GM12878 (cell line): ENCODE measurements at regions not wholly inside any gene's neighbourhood (a gene's known extent, or its start where the extent isn't known, plus 50 kb on each side); places are given as distances from the start of the nearest gene placed in this dataset.

Source experiments
- ATAC-seq: fragments of 200-7000 bp; cut with Tn5 transposase; 3 replicates; pipeline ENCODE4 v1.9.1; 2020; ENCODE audit warnings: mild to moderate bottlenecking, moderate library complexity
- BruUV-seq: library from RNA; stranded (reverse); fragments of 400-500 nt; replicated peaks from 2 replicates; lab custom pipeline; 2021; lab: Mats Ljungman, UMichigan
- CTCF ChIA-PET: fragments of 300-600 bp; sonication (Branson Sonifier 250); formaldehyde crosslinking; extraction: SDS; loops from one replicate; lab custom pipeline; 2021; ENCODE audit warnings: inconsistent platforms; lab: Yijun Ruan, JAX
- POLR2A ChIA-PET: fragments of 350-600 bp; formaldehyde crosslinking; extraction: SDS; loops from one replicate; lab custom pipeline; 2021; ENCODE audit warnings: inconsistent platforms; lab: Charles Lee
- RAD21 ChIA-PET: fragments of 300-600 bp; sonication (Branson Sonifier 250); formaldehyde crosslinking; loops from one replicate; lab custom pipeline; 2023; ENCODE audit warnings: antibody characterized with exemption; ENCODE audit not compliant: unreplicated experiment; lab: Charles Lee
- SMC1A ChIA-PET: fragments of 300-600 bp; sonication (Branson Sonifier 250); formaldehyde crosslinking; loops from one replicate; lab custom pipeline; 2023; ENCODE audit not compliant: unreplicated experiment, uncharacterized antibody; lab: Charles Lee
- DNase-seq: peaks from one replicate; pipeline ENCODE4 v3.0.0-alpha.2; 2011; ENCODE audit warnings: low read depth, low spot score
- FAIRE-seq: peaks from 3 replicates; lab custom pipeline; 2011; peaks lifted over from hg19 to GRCh38; lab: Jason Lieb, UNC
- H2AFZ ChIP-seq: 2 replicates; pipeline ENCODE4 v1.6.0; 2011; ENCODE audit warnings: low read depth, low read length, control low read depth; ENCODE audit not compliant: control insufficient read depth
- H3K27ac ChIP-seq: 2 replicates; pipeline ENCODE4 v1.5.1; 2011; ENCODE audit warnings: control low read depth; ENCODE audit not compliant: control insufficient read depth, insufficient read depth
- H3K27me3 ChIP-seq, 2 experiments: replicated peaks in 1 of 2; 2 replicates each; pipeline versions ENCODE4 v1.6.0 to v1.6.1; 2011; ENCODE audit warnings: low read length in 1 of 2; ENCODE audit not compliant: control insufficient read depth in 2 of 2, insufficient read depth in 2 of 2
- H3K36me3 ChIP-seq, 2 experiments: 2 replicates each; pipeline ENCODE4 v1.5.1; 2011; ENCODE audit warnings: low read length in 1 of 2; ENCODE audit not compliant: control insufficient read depth in 2 of 2, insufficient read depth in 2 of 2
- H3K4me1 ChIP-seq: 2 replicates; pipeline ENCODE4 v1.6.1; 2011; ENCODE audit warnings: mild to moderate bottlenecking, low read length, moderate library complexity, mixed read lengths; ENCODE audit not compliant: control insufficient read depth, insufficient read depth
- H3K4me2 ChIP-seq: 2 replicates; pipeline ENCODE4 v1.6.0; 2011; ENCODE audit warnings: control low read depth; ENCODE audit not compliant: control insufficient read depth, insufficient read depth
- H3K4me3 ChIP-seq: fragments of 200-600 bp; sonication (generic); 2 replicates; pipeline ENCODE4 v1.5.1; 2016
- H3K79me2 ChIP-seq: 2 replicates; pipeline ENCODE4 v1.6.0; 2011; ENCODE audit warnings: low read length; ENCODE audit not compliant: control insufficient read depth, insufficient read depth
- H3K9ac ChIP-seq: 2 replicates; pipeline ENCODE4 v1.8.0; 2011; ENCODE audit warnings: low read length, control low read depth, mixed read lengths; ENCODE audit not compliant: control insufficient read depth, insufficient read depth
- H3K9me3 ChIP-seq: replicated peaks from 3 replicates; pipeline ENCODE4 v1.5.1; 2011; ENCODE audit warnings: mild to moderate bottlenecking, low read length; ENCODE audit not compliant: control insufficient read depth, insufficient read depth
- H4K20me1 ChIP-seq: 2 replicates; pipeline ENCODE4 v1.6.0; 2011; ENCODE audit not compliant: control insufficient read depth, insufficient read depth
- ASH2L ChIP-seq: fragments of 300-600, 200-600 bp; sonication (generic); IDR thresholded peaks from 2 replicates; pipeline ENCODE4 v1.6.1; 2017; ENCODE audit warnings: low read depth, mild to moderate bottlenecking, borderline replicate concordance
- ATF7 ChIP-seq: fragments of 450-650 bp; IDR thresholded peaks from 2 replicates; pipeline ENCODE4 v1.6.1; 2016; ENCODE audit warnings: low read depth, mild to moderate bottlenecking
- GABPA ChIP-seq: IDR thresholded peaks from 2 replicates; pipeline ENCODE4 v1.6.1; 2014; ENCODE audit warnings: antibody characterized with exemption, low read depth, mild to moderate bottlenecking, inconsistent platforms
- KDM1A ChIP-seq: fragments of 200-600 bp; sonication (generic); IDR thresholded peaks from 2 replicates; pipeline ENCODE4 v1.6.1; 2016; ENCODE audit warnings: borderline replicate concordance
- NFYA ChIP-seq: IDR thresholded peaks from 2 replicates; pipeline ENCODE4 v1.6.1; 2011; ENCODE audit warnings: low read depth, mild to moderate bottlenecking, low read length, improper control_type of control experiment, borderline replicate concordance
- NR2C1 ChIP-seq: fragments of 450-650 bp; IDR thresholded peaks from 2 replicates; pipeline ENCODE4 v1.6.1; 2017; ENCODE audit warnings: antibody characterized with exemption, mild to moderate bottlenecking, moderate library complexity
- NRF1 ChIP-seq: conservative IDR thresholded peaks from 2 replicates; pipeline ENCODE4 v1.6.1; 2011; ENCODE audit warnings: mild to moderate bottlenecking, low read depth, low read length, improper control_type of control experiment
- RB1 ChIP-seq: fragments of 450-650 bp; formaldehyde crosslinking; IDR thresholded peaks from 2 replicates; pipeline ENCODE4 v1.6.1; 2017; ENCODE audit warnings: mild to moderate bottlenecking, borderline replicate concordance
- SREBF1 ChIP-seq: IDR thresholded peaks from 2 replicates; pipeline ENCODE4 v1.6.1; 2012; ENCODE audit warnings: mild to moderate bottlenecking, low read length
- STAT3 ChIP-seq: IDR thresholded peaks from 2 replicates; pipeline ENCODE4 v1.6.1; 2011; ENCODE audit warnings: low read depth, low read length, improper control_type of control experiment
- TARDBP ChIP-seq: IDR thresholded peaks from 2 replicates; pipeline ENCODE4 v1.6.1; 2016; ENCODE audit warnings: borderline replicate concordance
- ZNF207 ChIP-seq: fragments of 450-650 bp; IDR thresholded peaks from 2 replicates; pipeline ENCODE4 v1.6.1; 2014; ENCODE audit warnings: antibody characterized with exemption, mild to moderate bottlenecking, borderline replicate concordance
- WGBS: methylation state at CpG from one replicate; pipeline ENCODE4 v1.1.6; 2016; ENCODE audit warnings: low lambda C conversion rate; ENCODE audit not compliant: insufficient replicate concordance, insufficient coverage; ENCODE audit errors: missing lambda C conversion rate; 5-methylcytosine and 5-hydroxymethylcytosine counted together
- in situ Hi-C: fragments of 300-500 bp; cut with MboI; formaldehyde crosslinking; loops from 9 replicates; pipeline ENCODE4 v1.14.3; 2018; ENCODE audit warnings: mixed read lengths
- intact Hi-C: fragments of 100-400 bp; cut with micrococcal nuclease; formaldehyde crosslinking; loops from one replicate; pipeline ENCODE4 v1.14.2; 2022; ENCODE audit not compliant: unreplicated experiment
- TF ChIP-seq, protein P1 (sequence below): IDR thresholded peaks from 2 replicates; pipeline ENCODE4 v1.6.1; 2011; ENCODE audit warnings: borderline replicate concordance, low read depth, mild to moderate bottlenecking, moderate library complexity, low read length; ENCODE audit not compliant: insufficient read depth, poor library complexity, severe bottlenecking
- TF ChIP-seq, protein P2 (sequence below): fragments of 450-650 bp; IDR thresholded peaks from 2 replicates; pipeline ENCODE4 v1.6.1; 2017; ENCODE audit warnings: mild to moderate bottlenecking
- TF ChIP-seq, protein P3 (sequence below): fragments of 450-650 bp; IDR thresholded peaks from 2 replicates; pipeline ENCODE4 v1.6.1; 2017; ENCODE audit warnings: mild to moderate bottlenecking, low read depth, inconsistent platforms; ENCODE audit not compliant: poor library complexity, severe bottlenecking
- TF ChIP-seq, protein P4 (sequence below): fragments of 150-350 bp; IDR thresholded peaks from 2 replicates; pipeline ENCODE4 v1.6.1; 2016; ENCODE audit warnings: low read depth, low read length

DNA sequence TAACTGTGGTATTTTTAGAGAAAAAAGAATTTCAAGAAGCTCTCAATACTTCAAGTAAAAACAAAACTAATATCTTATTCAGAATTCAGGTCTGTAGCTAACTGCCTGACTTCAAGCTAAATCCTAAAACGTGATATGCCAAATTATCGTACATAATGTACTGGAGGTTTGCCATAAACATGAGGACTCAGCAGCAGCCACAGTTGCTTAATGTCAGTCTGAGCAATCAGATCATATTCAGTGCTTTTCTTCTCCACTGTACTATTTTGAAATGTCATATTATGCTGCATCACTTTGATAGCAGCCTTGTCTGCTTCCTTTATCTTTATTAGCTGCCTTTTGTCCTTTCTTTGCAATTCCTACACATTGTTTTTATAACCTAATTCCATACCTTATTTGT is 265.1 kb upstream of the EDNRB start (continued):
- TF ChIP-seq, protein P1, sequence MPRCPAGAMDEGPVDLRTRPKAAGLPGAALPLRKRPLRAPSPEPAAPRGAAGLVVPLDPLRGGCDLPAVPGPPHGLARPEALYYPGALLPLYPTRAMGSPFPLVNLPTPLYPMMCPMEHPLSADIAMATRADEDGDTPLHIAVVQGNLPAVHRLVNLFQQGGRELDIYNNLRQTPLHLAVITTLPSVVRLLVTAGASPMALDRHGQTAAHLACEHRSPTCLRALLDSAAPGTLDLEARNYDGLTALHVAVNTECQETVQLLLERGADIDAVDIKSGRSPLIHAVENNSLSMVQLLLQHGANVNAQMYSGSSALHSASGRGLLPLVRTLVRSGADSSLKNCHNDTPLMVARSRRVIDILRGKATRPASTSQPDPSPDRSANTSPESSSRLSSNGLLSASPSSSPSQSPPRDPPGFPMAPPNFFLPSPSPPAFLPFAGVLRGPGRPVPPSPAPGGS: no peak
- no peak for TF ChIP-seq ZNF207
- no peak for TF ChIP-seq NR2C1
- no peak for TF ChIP-seq KDM1A

DNA sequence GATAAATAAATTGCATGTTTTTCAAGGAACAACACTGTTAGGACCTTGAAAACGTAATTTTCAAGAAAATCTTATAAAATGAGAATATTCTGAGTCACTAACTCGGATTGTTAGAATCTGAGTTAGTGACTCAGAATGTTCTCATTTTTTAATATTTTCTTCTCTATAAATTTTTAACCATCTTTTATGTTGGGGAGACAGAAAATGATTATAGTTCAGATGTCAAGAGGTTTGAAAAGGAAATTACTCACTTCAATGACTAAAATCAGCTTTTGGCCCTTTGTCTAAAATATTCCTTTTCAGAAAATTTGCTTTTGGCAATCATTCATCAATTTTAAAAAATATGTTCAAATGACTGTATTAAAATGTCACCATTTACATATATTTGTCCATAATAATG is 264.2 kb upstream of the EDNRB start:
- Histone ChIP-seq H3K79me2 (no peaks in the 10 kb centered on the region), H3K4me2 (no peak overlapping the region), H4K20me1 (no peaks in the 10 kb centered on the region), H3K9ac (no peak overlapping the region), H3K4me3 (no peak overlapping the region), H3K27ac (no peak overlapping the region), H2AFZ (no peak overlapping the region), H3K9me3 (peaks cover 2% of the 10 kb centered on the region; the same call in 2 of the 3 replicates), H3K27me3 (no peaks in the 10 kb centered on the region), H3K4me1 (no peaks in the 10 kb centered on the region), H3K36me3 (no peaks in the 10 kb centered on the region)
- CTCF ChIA-PET: no interaction called here
- POLR2A ChIA-PET: no interaction called here
- DNase-seq (no peak), ATAC-seq (no peak), FAIRE-seq (no peak)
- SMC1A ChIA-PET: no interaction called here
- no TSS peak for BruUV-seq
- 15% methylated on average over 2 of the region's 2 CpGs for WGBS
- in situ Hi-C loops (no loop called here), intact Hi-C loops (no loop called here)
- RAD21 ChIA-PET: no interaction called here
- TF ChIP-seq SREBF1: no peak
- TF ChIP-seq, protein P2, sequence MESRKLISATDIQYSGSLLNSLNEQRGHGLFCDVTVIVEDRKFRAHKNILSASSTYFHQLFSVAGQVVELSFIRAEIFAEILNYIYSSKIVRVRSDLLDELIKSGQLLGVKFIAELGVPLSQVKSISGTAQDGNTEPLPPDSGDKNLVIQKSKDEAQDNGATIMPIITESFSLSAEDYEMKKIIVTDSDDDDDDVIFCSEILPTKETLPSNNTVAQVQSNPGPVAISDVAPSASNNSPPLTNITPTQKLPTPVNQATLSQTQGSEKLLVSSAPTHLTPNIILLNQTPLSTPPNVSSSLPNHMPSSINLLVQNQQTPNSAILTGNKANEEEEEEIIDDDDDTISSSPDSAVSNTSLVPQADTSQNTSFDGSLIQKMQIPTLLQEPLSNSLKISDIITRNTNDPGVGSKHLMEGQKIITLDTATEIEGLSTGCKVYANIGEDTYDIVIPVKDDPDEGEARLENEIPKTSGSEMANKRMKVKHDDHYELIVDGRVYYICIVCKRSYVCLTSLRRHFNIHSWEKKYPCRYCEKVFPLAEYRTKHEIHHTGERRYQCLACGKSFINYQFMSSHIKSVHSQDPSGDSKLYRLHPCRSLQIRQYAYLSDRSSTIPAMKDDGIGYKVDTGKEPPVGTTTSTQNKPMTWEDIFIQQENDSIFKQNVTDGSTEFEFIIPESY: no peak
- no peak for TF ChIP-seq NFYA
- TF ChIP-seq, protein P3, sequence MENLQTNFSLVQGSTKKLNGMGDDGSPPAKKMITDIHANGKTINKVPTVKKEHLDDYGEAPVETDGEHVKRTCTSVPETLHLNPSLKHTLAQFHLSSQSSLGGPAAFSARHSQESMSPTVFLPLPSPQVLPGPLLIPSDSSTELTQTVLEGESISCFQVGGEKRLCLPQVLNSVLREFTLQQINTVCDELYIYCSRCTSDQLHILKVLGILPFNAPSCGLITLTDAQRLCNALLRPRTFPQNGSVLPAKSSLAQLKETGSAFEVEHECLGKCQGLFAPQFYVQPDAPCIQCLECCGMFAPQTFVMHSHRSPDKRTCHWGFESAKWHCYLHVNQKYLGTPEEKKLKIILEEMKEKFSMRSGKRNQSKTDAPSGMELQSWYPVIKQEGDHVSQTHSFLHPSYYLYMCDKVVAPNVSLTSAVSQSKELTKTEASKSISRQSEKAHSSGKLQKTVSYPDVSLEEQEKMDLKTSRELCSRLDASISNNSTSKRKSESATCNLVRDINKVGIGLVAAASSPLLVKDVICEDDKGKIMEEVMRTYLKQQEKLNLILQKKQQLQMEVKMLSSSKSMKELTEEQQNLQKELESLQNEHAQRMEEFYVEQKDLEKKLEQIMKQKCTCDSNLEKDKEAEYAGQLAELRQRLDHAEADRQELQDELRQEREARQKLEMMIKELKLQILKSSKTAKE: no peak
- no peak for TF ChIP-seq ATF7
- no peak for TF ChIP-seq RB1
- no peak for TF ChIP-seq TARDBP
- TF ChIP-seq, protein P4, sequence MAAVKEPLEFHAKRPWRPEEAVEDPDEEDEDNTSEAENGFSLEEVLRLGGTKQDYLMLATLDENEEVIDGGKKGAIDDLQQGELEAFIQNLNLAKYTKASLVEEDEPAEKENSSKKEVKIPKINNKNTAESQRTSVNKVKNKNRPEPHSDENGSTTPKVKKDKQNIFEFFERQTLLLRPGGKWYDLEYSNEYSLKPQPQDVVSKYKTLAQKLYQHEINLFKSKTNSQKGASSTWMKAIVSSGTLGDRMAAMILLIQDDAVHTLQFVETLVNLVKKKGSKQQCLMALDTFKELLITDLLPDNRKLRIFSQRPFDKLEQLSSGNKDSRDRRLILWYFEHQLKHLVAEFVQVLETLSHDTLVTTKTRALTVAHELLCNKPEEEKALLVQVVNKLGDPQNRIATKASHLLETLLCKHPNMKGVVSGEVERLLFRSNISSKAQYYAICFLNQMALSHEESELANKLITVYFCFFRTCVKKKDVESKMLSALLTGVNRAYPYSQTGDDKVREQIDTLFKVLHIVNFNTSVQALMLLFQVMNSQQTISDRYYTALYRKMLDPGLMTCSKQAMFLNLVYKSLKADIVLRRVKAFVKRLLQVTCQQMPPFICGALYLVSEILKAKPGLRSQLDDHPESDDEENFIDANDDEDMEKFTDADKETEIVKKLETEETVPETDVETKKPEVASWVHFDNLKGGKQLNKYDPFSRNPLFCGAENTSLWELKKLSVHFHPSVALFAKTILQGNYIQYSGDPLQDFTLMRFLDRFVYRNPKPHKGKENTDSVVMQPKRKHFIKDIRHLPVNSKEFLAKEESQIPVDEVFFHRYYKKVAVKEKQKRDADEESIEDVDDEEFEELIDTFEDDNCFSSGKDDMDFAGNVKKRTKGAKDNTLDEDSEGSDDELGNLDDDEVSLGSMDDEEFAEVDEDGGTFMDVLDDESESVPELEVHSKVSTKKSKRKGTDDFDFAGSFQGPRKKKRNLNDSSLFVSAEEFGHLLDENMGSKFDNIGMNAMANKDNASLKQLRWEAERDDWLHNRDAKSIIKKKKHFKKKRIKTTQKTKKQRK: no peak
- TF ChIP-seq NRF1: no peak
- TF ChIP-seq GABPA: no peak
- TF ChIP-seq ASH2L: no peak
- TF ChIP-seq STAT3: no peak
